NT2/D1 (cell line): ENCODE measurements at regions not wholly inside any gene's neighbourhood (a gene's known extent, or its start where the extent isn't known, plus 50 kb on each side); places are given as distances from the start of the nearest gene placed in this dataset.

Experiments used
- YY1 ChIP-seq: IDR thresholded peaks from 2 replicates; pipeline ENCODE4 v1.6.1; 2011; ENCODE audit not compliant: insufficient read length, insufficient read depth
- ZNF274 ChIP-seq: IDR thresholded peaks from 2 replicates; pipeline ENCODE4 v1.6.1; 2011; ENCODE audit warnings: mild to moderate bottlenecking, low read depth, low read length

- TF ChIP-seq YY1 (no peak), ZNF274 (no peak)
These were observed 975.7 kb upstream of the PRMT6 start for GRCh38 chr1:106080608-106081325.
